ENCODE measurements at regions not wholly inside any gene's neighbourhood (a gene's known extent, or its start where the extent isn't known, plus 50 kb on each side); places are given as distances from the start of the nearest gene placed in this dataset.

GRCh38 chr12:77364400-77364799 is 299.0 kb upstream of the E2F7 start:
- ChIA-PET CTCF (no interaction called here), POLR2A (no interaction called here)
- no peaks in the 10 kb centered on the region for H3K36me3 ChIP-seq (ENCODE audit: insufficient read depth, low read length)
- no peaks in the 10 kb centered on the region for H3K27me3 ChIP-seq (ENCODE audit: control insufficient read depth in 1 of 2, insufficient read depth in 2 of 2, low read length in 2 of 2)
- DNase-seq: no peak
- H3K4me1 ChIP-seq (ENCODE audit: insufficient read depth, low read length): no peaks in the 10 kb centered on the region
- Mint-ChIP-seq H3K4me3 (no peak overlapping the region), H3K27me3 (no peaks in the 10 kb centered on the region), H3K4me1 (ENCODE audit: low read depth) (no peaks in the 10 kb centered on the region), H3K9me3 (no peaks in the 10 kb centered on the region), H3K27ac (no peak overlapping the region), H3K36me3 (ENCODE audit: low read depth) (no peaks in the 10 kb centered on the region)
- intact Hi-C loops (cut with DNase I, micrococcal nuclease): no loop called here
- H3K27ac ChIP-seq (ENCODE audit: low read depth in 1 of 2, low read length in 2 of 2): no peak overlapping the region
- no peaks in the 10 kb centered on the region for H3K9me3 ChIP-seq (ENCODE audit: control insufficient read depth in 1 of 2, insufficient read depth in 1 of 2, low read length in 2 of 2)
- H3K4me3 ChIP-seq (ENCODE audit: low read length): no peak overlapping the region
- no peak for ATAC-seq (ENCODE audit: poor library complexity)
- TF ChIP-seq CTCF (IDR thresholded peaks at IDR 0.05): no peak

GRCh38 chr12:77362509-77363210 is 297.3 kb upstream of the E2F7 start:
- DNase-seq (no peak), ATAC-seq (ENCODE audit: poor library complexity) (no peak)
- Mint-ChIP-seq H3K4me1 (ENCODE audit: low read depth) (no peaks in the 10 kb centered on the region), H3K4me3 (no peak overlapping the region), H3K9me3 (no peaks in the 10 kb centered on the region), H3K27me3 (no peaks in the 10 kb centered on the region), H3K27ac (no peak overlapping the region), H3K36me3 (ENCODE audit: low read depth) (no peaks in the 10 kb centered on the region)
- no peak overlapping the region for H3K27ac ChIP-seq (ENCODE audit: low read depth in 1 of 2, low read length in 2 of 2)
- H3K9me3 ChIP-seq (ENCODE audit: control insufficient read depth in 1 of 2, insufficient read depth in 1 of 2, low read length in 2 of 2): peaks cover 0 to 4% of the 10 kb centered on the region in 2 experiments
- no peaks in the 10 kb centered on the region for H3K36me3 ChIP-seq (ENCODE audit: insufficient read depth, low read length)
- no peak overlapping the region for H3K4me3 ChIP-seq (ENCODE audit: low read length)
- no peaks in the 10 kb centered on the region for H3K4me1 ChIP-seq (ENCODE audit: insufficient read depth, low read length)
- POLR2A ChIA-PET: no interaction called here
- no peaks in the 10 kb centered on the region for H3K27me3 ChIP-seq (ENCODE audit: control insufficient read depth in 1 of 2, insufficient read depth in 2 of 2, low read length in 2 of 2)
- intact Hi-C loops (cut with DNase I, micrococcal nuclease): no loop called here
- no peak for TF ChIP-seq CTCF (IDR thresholded peaks at IDR 0.05)
- CTCF ChIA-PET: no interaction called here

- intact Hi-C loops (cut with DNase I, micrococcal nuclease): no loop called here
- no peak for TF ChIP-seq CTCF (IDR thresholded peaks at IDR 0.05)
- no peaks in the 10 kb centered on the region for H3K4me1 Mint-ChIP-seq (ENCODE audit: low read depth)
- H3K4me3 Mint-ChIP-seq: no peak overlapping the region
- no peaks in the 10 kb centered on the region for H3K9me3 Mint-ChIP-seq
- no peaks in the 10 kb centered on the region for H3K36me3 Mint-ChIP-seq (ENCODE audit: low read depth)
- H3K36me3 ChIP-seq (ENCODE audit: insufficient read depth, low read length): no peaks in the 10 kb centered on the region
- no peak overlapping the region for H3K27ac Mint-ChIP-seq
- no peak overlapping the region for H3K27ac ChIP-seq (ENCODE audit: low read depth in 1 of 2, low read length in 2 of 2)
- H3K27me3 Mint-ChIP-seq: no peaks in the 10 kb centered on the region
- POLR2A ChIA-PET: no interaction called here
- CTCF ChIA-PET: interaction anchor here (0.7 kb wide), 1 partner anchor 195 kb away, joined by 4 read pairs; no protein-coding TSS in a partner anchor
- peaks cover 0 to 4% of the 10 kb centered on the region in 2 experiments for H3K9me3 ChIP-seq (ENCODE audit: control insufficient read depth in 1 of 2, insufficient read depth in 1 of 2, low read length in 2 of 2)
- no peaks in the 10 kb centered on the region for H3K4me1 ChIP-seq (ENCODE audit: insufficient read depth, low read length)
- no peak for DNase-seq
- ATAC-seq (ENCODE audit: poor library complexity): no peak
- no peaks in the 10 kb centered on the region for H3K27me3 ChIP-seq (ENCODE audit: control insufficient read depth in 1 of 2, insufficient read depth in 2 of 2, low read length in 2 of 2)
- no peak overlapping the region for H3K4me3 ChIP-seq (ENCODE audit: low read length)
These were observed 292.3 kb upstream of the E2F7 start for GRCh38 chr12:77357655-77358054.

Data from CD4-positive, alpha-beta T cell (primary cell).